ENCODE measurements at regions not wholly inside any gene's neighbourhood (a gene's known extent, or its start where the extent isn't known, plus 50 kb on each side); places are given as distances from the start of the nearest gene placed in this dataset.

DNA sequence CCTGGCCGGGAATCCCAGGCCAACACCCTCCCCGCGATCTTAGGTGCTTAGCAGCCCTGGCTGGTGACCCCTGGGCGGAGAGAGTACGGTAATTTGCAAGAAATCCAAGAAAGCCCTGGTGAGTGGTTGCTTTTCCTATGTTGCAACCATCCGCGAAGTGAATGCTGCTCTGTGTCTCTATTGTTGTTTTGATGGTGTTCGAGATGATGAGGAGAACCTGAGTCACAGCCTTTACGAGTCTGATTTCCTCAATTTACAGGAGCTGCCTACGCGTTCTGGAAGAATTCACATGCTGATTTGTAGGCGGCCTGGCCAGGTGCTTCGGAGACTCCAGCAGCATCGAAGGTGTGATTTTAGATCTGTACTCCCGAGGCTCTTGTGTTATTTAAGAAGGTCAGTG, 63.3 kb downstream of the TMEM235 start:
- TF ChIP-seq, protein P1, sequence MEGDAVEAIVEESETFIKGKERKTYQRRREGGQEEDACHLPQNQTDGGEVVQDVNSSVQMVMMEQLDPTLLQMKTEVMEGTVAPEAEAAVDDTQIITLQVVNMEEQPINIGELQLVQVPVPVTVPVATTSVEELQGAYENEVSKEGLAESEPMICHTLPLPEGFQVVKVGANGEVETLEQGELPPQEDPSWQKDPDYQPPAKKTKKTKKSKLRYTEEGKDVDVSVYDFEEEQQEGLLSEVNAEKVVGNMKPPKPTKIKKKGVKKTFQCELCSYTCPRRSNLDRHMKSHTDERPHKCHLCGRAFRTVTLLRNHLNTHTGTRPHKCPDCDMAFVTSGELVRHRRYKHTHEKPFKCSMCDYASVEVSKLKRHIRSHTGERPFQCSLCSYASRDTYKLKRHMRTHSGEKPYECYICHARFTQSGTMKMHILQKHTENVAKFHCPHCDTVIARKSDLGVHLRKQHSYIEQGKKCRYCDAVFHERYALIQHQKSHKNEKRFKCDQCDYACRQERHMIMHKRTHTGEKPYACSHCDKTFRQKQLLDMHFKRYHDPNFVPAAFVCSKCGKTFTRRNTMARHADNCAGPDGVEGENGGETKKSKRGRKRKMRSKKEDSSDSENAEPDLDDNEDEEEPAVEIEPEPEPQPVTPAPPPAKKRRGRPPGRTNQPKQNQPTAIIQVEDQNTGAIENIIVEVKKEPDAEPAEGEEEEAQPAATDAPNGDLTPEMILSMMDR (conservative IDR thresholded peaks at IDR 0.05; ENCODE audit: low read depth, low read length), result no peak
- TF ChIP-seq RAD21 (IDR thresholded peaks at IDR 0.05; ENCODE audit: low read length) (no peak), MAZ (IDR thresholded peaks at IDR 0.05; ENCODE audit: borderline replicate concordance, low read depth, low read length) (no peak), SMC3 (IDR thresholded peaks at IDR 0.05; ENCODE audit: low read depth, low read length) (no peak), BHLHE40 (IDR thresholded peaks at IDR 0.05; ENCODE audit: low read depth, low read length) (no peak), POLR2A (IDR thresholded peaks at IDR 0.05; ENCODE audit: low read depth, low read length) (no peak), MXI1 (IDR thresholded peaks at IDR 0.05; ENCODE audit: borderline replicate concordance, low read depth, low read length) (no peak), RFX5 (IDR thresholded peaks at IDR 0.05; ENCODE audit: low read depth, low read length) (no peak)
- TF ChIP-seq, protein P2, sequence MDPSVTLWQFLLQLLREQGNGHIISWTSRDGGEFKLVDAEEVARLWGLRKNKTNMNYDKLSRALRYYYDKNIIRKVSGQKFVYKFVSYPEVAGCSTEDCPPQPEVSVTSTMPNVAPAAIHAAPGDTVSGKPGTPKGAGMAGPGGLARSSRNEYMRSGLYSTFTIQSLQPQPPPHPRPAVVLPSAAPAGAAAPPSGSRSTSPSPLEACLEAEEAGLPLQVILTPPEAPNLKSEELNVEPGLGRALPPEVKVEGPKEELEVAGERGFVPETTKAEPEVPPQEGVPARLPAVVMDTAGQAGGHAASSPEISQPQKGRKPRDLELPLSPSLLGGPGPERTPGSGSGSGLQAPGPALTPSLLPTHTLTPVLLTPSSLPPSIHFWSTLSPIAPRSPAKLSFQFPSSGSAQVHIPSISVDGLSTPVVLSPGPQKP (IDR thresholded peaks at IDR 0.05; ENCODE audit: borderline replicate concordance, low read depth, low read length), result no peak

Measured in IMR-90 (cell line).